ENCODE measurements at regions not wholly inside any gene's neighbourhood (a gene's known extent, or its start where the extent isn't known, plus 50 kb on each side); places are given as distances from the start of the nearest gene placed in this dataset.

DNA sequence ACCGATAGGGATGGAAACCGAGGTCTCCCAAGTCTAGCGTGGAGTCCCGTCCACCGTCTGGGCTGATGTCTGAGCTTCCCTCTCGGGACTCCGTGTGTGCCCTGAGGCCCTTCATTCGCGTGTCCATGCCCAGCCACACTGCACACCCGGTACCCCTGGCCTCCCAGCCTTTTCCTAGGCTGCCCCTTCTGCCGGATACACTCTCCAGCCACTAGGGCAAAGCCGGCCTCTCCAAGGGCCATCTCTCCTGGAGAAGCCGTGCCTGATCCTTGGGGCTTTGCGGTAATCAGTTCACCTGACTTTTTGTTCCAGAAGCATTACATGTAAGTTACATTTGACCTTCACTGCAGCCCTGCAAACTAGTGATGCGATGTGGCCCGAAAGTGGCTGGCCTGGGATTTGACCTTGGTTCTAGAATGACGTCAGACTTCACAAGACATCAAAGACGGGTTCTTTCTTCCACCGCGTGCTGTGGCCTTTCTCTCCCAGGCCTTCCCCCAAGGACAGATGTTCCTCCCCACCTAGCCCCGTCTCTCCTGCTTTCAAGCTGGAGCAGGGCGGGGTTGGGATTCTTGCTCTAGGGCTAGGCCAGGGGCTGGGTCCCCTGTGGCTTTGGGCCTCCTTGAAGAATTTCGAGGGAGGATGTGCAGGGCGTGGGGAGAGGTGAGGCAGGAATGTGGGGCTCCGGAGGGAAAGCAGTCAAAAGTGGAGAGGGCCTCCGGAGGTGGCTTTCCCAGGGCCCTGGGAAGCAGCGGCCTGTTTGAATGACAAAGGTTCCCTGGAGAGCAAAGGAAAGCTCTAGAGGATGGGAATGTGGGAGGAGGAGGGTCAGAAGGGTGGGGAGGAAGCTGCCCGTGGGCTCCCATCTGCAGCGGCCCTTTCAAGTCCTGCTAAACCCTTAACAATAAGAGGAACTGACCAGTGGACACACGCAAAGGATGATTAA is 49.7 kb upstream of the SLC2A1 start:
- no peak for DNase-seq (ENCODE audit: low spot score)

Small RNA genes lying in the stretch of these regions (small RNA-seq; reads per million reads assigned to genes)
- 0 reads per million in 2 experiments for gene RF00026
